ENCODE measurements at regions not wholly inside any gene's neighbourhood (a gene's known extent, or its start where the extent isn't known, plus 50 kb on each side); places are given as distances from the start of the nearest gene placed in this dataset.

DNA sequence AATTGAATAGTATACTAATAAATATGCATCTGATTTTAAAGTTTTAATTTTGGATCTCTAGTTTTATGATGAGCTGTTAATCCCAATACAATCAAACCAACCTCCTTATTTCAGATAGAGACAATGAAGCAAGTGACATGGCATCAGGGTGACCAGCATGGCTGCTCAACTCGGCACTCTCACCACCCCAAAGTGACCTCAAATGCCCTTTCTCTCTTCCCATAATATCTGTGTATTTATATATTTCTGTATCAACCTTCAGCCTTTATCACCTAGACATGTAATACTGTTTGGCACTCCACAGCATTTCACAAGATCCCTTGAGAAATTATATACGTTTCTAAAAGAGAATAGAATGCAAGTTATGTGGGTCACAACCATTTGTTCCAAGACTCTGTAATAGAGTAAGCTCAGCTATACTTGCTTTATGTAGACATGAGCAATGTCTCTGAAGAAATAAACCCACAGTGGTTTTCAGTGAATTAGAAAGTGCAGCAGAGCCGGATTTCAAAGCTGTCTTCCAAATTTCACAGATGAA lies 1623.2 kb upstream of the PABPC4L start:
- TF ChIP-seq, protein P1, sequence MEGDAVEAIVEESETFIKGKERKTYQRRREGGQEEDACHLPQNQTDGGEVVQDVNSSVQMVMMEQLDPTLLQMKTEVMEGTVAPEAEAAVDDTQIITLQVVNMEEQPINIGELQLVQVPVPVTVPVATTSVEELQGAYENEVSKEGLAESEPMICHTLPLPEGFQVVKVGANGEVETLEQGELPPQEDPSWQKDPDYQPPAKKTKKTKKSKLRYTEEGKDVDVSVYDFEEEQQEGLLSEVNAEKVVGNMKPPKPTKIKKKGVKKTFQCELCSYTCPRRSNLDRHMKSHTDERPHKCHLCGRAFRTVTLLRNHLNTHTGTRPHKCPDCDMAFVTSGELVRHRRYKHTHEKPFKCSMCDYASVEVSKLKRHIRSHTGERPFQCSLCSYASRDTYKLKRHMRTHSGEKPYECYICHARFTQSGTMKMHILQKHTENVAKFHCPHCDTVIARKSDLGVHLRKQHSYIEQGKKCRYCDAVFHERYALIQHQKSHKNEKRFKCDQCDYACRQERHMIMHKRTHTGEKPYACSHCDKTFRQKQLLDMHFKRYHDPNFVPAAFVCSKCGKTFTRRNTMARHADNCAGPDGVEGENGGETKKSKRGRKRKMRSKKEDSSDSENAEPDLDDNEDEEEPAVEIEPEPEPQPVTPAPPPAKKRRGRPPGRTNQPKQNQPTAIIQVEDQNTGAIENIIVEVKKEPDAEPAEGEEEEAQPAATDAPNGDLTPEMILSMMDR (conservative IDR thresholded peaks at IDR 0.05; ENCODE audit: low read depth, low read length): no peak
- TF ChIP-seq EZH2 (IDR thresholded peaks at IDR 0.05; ENCODE audit: low read length, unreplicated experiment): no peak
- no peak for TF ChIP-seq EZH2phosphoT487 (IDR thresholded peaks at IDR 0.05; ENCODE audit: borderline replicate concordance, low read length)
- no peak overlapping the region for H3K27ac ChIP-seq (ENCODE audit: low read length)
- ATAC-seq (no peak), DNase-seq (no peak)
- ChIA-PET CTCF (no interaction called here), POLR2A (ENCODE audit: unreplicated experiment) (no interaction called here)
- H3K27me3 ChIP-seq (ENCODE audit: low read length): no peaks in the 10 kb centered on the region
- no peaks in the 10 kb centered on the region for H3K36me3 ChIP-seq (ENCODE audit: low read depth, low read length)
- intact Hi-C loops (cut with micrococcal nuclease): no loop called here
- no peaks in the 10 kb centered on the region for H3K9me2 ChIP-seq (replicated peaks; ENCODE audit: low read length)
- no peaks in the 10 kb centered on the region for H3K9me3 ChIP-seq (ENCODE audit: low read length)
- no peaks in the 10 kb centered on the region for H3F3A ChIP-seq (ENCODE audit: low read length, unreplicated experiment)
- BruUV-seq (replicated peaks): no TSS peak
- H4K20me1 ChIP-seq (ENCODE audit: low read length): no peaks in the 10 kb centered on the region
- H3K4me1 ChIP-seq (ENCODE audit: insufficient read depth, low read length): no peaks in the 10 kb centered on the region
- no peaks in the 10 kb centered on the region for H3K79me2 ChIP-seq (ENCODE audit: low read length)
- no peak overlapping the region for H2AFZ ChIP-seq (ENCODE audit: low read length)
- H3K9ac ChIP-seq (ENCODE audit: low read length): no peak overlapping the region
- H3K4me2 ChIP-seq (ENCODE audit: low read length): no peak overlapping the region
- no peak overlapping the region for H3K4me3 ChIP-seq (ENCODE audit: low read length)

DNA sequence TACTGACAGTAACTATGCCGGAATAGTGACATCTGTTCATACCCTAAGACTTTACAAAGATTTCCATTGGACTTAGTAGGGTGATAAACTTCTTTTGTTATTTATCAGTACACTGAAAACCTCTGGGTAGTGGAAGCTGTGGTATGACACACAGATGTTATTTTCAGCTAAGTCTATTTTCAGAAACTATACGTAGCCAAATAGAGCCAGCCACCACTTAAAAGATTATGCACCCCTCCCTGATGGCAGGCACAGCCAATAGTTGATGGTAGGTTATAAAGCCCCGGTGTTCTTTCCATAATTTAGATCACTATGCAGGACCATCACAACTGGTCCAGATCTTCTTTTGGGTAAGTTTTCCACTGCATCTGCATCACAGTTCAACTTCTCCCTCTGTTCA lies 1603.2 kb upstream of the PABPC4L start:
- no peaks in the 10 kb centered on the region for H3K9me3 ChIP-seq (ENCODE audit: low read length)
- H3K27me3 ChIP-seq (ENCODE audit: low read length): no peaks in the 10 kb centered on the region
- no peaks in the 10 kb centered on the region for H4K20me1 ChIP-seq (ENCODE audit: low read length)
- no peak overlapping the region for H3K4me3 ChIP-seq (ENCODE audit: low read length)
- H3K36me3 ChIP-seq (ENCODE audit: low read depth, low read length): no peaks in the 10 kb centered on the region
- ATAC-seq: no peak
- no peaks in the 10 kb centered on the region for H3F3A ChIP-seq (ENCODE audit: low read length, unreplicated experiment)
- no peaks in the 10 kb centered on the region for H3K9me2 ChIP-seq (replicated peaks; ENCODE audit: low read length)
- POLR2A ChIA-PET (ENCODE audit: unreplicated experiment): no interaction called here
- intact Hi-C loops (cut with micrococcal nuclease): no loop called here
- no peak for DNase-seq
- no peak for TF ChIP-seq EZH2phosphoT487 (IDR thresholded peaks at IDR 0.05; ENCODE audit: borderline replicate concordance, low read length)
- TF ChIP-seq, protein P1 (conservative IDR thresholded peaks at IDR 0.05; ENCODE audit: low read depth, low read length): no peak
- TF ChIP-seq EZH2 (IDR thresholded peaks at IDR 0.05; ENCODE audit: low read length, unreplicated experiment): no peak
- H3K9ac ChIP-seq (ENCODE audit: low read length): no peak overlapping the region
- no peaks in the 10 kb centered on the region for H3K4me1 ChIP-seq (ENCODE audit: insufficient read depth, low read length)
- H2AFZ ChIP-seq (ENCODE audit: low read length): no peak overlapping the region
- H3K27ac ChIP-seq (ENCODE audit: low read length): no peak overlapping the region
- no peaks in the 10 kb centered on the region for H3K79me2 ChIP-seq (ENCODE audit: low read length)
- CTCF ChIA-PET: interaction anchor here (0.6 kb wide), 1 partner anchor 1058 kb away, joined by 3 read pairs; no protein-coding TSS in a partner anchor
- BruUV-seq (replicated peaks): no TSS peak
- no peak overlapping the region for H3K4me2 ChIP-seq (ENCODE audit: low read length)

DNA sequence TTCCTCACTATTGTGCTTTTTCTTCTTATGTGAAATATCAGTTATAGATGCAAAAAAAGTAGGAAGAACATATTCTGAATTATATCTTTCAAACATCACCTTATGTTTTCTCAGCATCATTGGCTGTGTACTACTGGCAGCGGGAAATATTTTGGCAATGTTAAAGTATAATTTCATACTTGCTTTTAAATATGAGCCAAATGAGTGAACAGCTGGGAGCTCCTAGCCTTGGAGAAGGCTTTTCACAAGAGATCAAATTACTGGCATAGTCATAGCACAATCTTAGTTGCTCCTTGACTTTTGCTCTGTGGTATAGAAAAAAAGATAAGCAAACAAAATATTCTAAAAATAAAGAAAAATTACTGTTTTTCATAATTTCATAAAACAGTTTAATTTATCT lies 1575.8 kb upstream of the PABPC4L start:
- no peaks in the 10 kb centered on the region for H4K20me1 ChIP-seq (ENCODE audit: low read length)
- H2AFZ ChIP-seq (ENCODE audit: low read length): no peak overlapping the region
- no peaks in the 10 kb centered on the region for H3K79me2 ChIP-seq (ENCODE audit: low read length)
- no peaks in the 10 kb centered on the region for H3K9me2 ChIP-seq (replicated peaks; ENCODE audit: low read length)
- H3K27ac ChIP-seq (ENCODE audit: low read length): no peak overlapping the region
- no peak for DNase-seq
- H3K27me3 ChIP-seq (ENCODE audit: low read length): no peaks in the 10 kb centered on the region
- no peak for ATAC-seq
- H3K4me1 ChIP-seq (ENCODE audit: insufficient read depth, low read length): no peaks in the 10 kb centered on the region
- CTCF ChIA-PET: no interaction called here
- 0 out of 2 replicates have a peak, but pooled peaks cover 3% of the 10 kb centered on the region for H3K9me3 ChIP-seq (ENCODE audit: low read length)
- BruUV-seq (replicated peaks): no TSS peak
- POLR2A ChIA-PET (ENCODE audit: unreplicated experiment): no interaction called here
- intact Hi-C loops (cut with micrococcal nuclease): no loop called here
- no peak overlapping the region for H3K4me3 ChIP-seq (ENCODE audit: low read length)
- H3K4me2 ChIP-seq (ENCODE audit: low read length): no peak overlapping the region
- no peaks in the 10 kb centered on the region for H3F3A ChIP-seq (ENCODE audit: low read length, unreplicated experiment)
- no peaks in the 10 kb centered on the region for H3K36me3 ChIP-seq (ENCODE audit: low read depth, low read length)
- H3K9ac ChIP-seq (ENCODE audit: low read length): no peak overlapping the region
- TF ChIP-seq, protein P1 (conservative IDR thresholded peaks at IDR 0.05; ENCODE audit: low read depth, low read length): no peak
